ENCODE measurements at regions not wholly inside any gene's neighbourhood (a gene's known extent, or its start where the extent isn't known, plus 50 kb on each side); places are given as distances from the start of the nearest gene placed in this dataset.

DNA sequence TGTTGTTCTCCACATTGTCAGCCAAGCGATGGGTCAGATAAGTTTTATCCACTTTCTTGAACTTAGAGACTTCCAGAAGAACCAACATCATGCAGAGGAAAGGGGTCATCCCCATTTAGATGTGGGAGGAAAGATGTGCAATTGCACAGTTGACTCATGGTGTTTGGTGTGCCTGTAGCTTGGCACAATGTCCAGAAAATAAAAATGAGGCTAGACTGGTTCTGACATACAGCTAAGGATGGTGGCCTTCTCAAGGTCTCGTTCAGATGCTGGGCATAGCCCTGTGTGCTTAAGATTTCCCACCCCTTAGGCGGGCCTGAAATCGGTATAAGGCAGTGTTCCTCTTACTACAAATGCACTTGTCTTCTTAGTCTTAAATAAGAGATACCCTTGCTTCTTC is 101.1 kb downstream of the PCDH7 start:
- no peak for DNase-seq (ENCODE audit: insufficient read length)
- FAIRE-seq, result no peak
- TF ChIP-seq TAF1 (IDR thresholded peaks at IDR 0.05; ENCODE audit: borderline replicate concordance, low read depth, low read length) (no peak), POLR2A (IDR thresholded peaks at IDR 0.05; ENCODE audit: low read depth, low read length) (no peak), POLR2AphosphoS5 (IDR thresholded peaks at IDR 0.05; ENCODE audit: low read depth, low read length) (no peak)

DNA sequence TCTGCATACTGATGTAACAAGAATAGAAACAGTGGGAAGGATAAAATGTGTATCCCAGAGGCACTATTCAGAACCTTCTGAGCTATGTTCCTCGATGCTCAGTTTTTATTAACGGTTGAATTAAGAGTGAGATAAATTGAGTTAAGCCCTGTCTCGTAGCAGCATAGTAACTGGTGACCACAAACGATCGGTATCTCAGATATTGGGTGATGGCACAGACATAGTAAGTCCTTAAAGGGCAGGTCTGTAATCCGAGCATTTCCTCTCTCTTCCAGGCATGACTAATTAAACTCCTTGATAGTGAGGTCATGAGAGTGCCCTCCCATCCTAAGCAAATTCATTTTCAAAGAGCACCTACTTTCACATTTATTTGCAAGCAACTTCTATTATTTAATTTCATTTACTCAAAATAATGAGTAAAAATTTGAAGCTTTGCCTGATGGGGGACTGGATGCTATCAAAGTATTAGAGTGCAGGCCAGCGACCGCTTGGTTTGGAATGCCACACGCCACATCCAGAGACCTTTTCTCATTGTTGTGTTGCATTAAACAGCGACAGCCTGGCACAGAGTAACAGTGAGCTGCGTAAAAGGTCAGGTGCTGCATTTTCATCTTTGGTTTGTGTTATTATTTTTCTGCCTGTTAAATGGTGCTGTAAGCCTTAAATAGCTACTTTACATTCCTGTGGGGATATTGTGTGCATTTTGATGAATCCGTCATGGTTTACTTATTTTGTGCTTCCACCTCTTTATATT is 101.9 kb downstream of the PCDH7 start:
- TF ChIP-seq POLR2A (IDR thresholded peaks at IDR 0.05; ENCODE audit: low read depth, low read length), result no peak
- TF ChIP-seq TAF1 (IDR thresholded peaks at IDR 0.05; ENCODE audit: borderline replicate concordance, low read depth, low read length), result no peak
- TF ChIP-seq POLR2AphosphoS5 (IDR thresholded peaks at IDR 0.05; ENCODE audit: low read depth, low read length), result no peak
- DNase-seq (ENCODE audit: insufficient read length) (no peak), FAIRE-seq (no peak)

DNA sequence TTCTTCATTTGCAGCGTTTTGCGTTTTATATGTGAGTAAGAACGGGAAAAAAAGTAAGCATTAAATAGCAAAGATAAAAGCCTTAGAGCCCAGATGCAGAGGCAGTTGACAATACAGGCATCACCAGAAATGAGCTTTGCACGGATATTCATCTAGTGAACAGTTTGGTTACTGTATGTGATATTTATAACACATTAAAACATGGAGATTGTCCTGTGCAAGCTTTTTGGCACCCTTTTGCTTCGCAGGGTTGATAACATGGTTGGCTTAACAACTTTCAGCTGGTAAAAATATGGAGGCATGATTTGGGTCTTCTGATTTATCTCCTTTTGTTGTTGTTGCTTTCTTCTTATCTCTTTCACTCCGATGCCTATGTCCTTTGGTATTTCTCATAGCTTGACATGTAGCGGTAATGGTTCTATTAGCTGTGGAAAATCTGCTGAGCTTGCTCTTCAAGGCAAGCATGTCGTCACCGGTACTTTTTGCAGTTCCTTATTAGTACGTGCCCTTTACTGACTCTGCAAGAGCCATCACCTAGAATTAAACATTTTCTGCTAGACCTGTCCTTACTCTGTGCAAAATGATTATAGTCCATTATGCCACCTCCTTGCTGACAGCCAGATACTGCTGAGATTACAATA is 102.9 kb downstream of the PCDH7 start:
- no peak for DNase-seq (ENCODE audit: insufficient read length)
- TF ChIP-seq POLR2AphosphoS5 (IDR thresholded peaks at IDR 0.05; ENCODE audit: low read depth, low read length), result no peak
- no peak for FAIRE-seq

DNA sequence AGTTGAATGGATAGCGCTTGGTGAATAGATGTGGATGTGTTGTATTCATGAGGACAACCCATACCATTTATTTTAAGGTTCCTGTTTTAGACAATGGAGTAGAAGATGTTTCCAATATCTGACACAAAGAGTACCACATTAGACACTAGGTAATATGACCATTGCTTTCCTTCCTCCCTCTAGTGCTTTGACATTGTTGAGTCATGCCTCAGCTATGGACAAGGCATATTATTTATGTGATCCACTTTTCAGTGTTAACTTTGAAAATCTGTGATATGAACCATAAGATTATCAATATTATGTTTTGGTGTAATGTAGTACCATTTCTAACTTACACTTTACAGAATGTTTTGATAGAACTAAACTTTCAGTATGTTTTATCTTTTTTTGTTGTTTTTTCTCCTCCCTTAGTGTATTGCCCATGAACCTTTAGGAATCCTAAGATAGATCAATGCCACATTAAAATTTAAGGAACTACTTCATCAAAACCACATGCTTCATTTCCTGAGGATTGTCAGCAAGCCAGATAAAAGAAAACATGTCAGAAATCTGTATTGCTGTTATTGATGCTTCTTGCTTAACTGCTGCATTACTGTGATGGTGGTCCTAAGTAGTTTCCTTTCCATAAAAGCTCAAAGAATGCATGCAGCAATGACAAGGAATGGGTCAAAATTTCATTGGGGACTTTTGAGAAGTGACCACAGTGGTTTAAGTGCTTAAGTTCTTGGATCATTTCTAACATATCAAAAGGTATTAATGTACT is 105.0 kb downstream of the PCDH7 start:
- DNase-seq (ENCODE audit: insufficient read length), result no peak
- TF ChIP-seq POLR2A (IDR thresholded peaks at IDR 0.05; ENCODE audit: low read depth, low read length), result no peak
- TF ChIP-seq POLR2AphosphoS5 (IDR thresholded peaks at IDR 0.05; ENCODE audit: low read depth, low read length), result no peak
- TF ChIP-seq TAF1 (IDR thresholded peaks at IDR 0.05; ENCODE audit: borderline replicate concordance, low read depth, low read length), result no peak
- FAIRE-seq, result no peak

DNA sequence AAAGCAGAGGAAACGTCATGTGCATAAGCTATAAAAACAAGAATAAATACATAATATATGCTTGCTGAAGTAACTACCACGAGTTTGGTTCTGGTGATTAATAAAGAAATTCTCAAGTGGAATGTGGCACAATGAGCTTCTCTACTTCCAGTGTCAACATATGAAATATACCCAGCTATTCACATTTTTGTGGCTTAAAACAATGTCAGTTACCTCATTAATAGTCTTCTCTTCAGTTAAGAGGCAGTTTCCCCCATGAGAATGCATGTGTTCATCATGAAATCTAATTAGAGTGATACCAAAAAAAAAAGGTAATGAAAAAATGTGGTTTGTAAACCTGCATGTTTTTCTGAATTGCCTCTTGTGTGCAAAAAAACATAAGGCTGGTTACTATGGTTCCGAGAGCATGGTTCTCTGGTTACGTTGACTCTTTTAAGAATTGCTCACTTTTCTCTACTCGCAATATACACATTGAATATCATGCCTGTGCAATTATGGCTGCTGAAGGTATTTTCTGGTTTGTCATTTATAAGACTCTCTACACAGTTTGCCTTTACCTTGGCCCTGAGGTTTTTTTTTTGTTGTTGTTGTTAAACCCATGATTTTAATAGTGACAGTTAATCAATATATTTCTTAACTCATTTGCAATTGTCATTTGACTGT is 108.2 kb downstream of the PCDH7 start:
- DNase-seq (ENCODE audit: insufficient read length), result no peak
- TF ChIP-seq POLR2AphosphoS5 (IDR thresholded peaks at IDR 0.05; ENCODE audit: low read depth, low read length) (no peak), POLR2A (IDR thresholded peaks at IDR 0.05; ENCODE audit: low read depth, low read length) (no peak), TAF1 (IDR thresholded peaks at IDR 0.05; ENCODE audit: borderline replicate concordance, low read depth, low read length) (no peak)
- no peak for FAIRE-seq

DNA sequence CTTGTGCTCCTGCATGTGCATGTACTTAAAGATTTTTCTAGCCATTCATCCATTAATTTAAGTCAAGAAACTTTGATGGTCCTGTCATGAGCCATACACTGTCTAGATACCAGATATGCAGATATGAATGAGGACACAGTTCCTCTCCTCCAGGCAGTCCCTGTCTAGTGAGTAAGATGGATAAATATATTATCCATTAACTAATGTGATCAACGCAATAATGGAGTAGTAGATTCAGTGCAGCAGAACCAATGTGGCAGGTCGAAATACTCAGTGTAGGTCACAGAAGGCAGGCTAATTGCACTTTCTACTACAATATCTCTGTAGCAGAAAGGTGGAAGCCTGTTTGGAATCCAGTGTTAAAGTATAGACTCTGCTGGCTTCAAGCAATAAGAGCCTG is 112.5 kb downstream of the PCDH7 start:
- no peak for FAIRE-seq
- no peak for DNase-seq (ENCODE audit: insufficient read length)
- no peak for TF ChIP-seq POLR2AphosphoS5 (IDR thresholded peaks at IDR 0.05; ENCODE audit: low read depth, low read length)
- no peak for TF ChIP-seq POLR2A (IDR thresholded peaks at IDR 0.05; ENCODE audit: low read depth, low read length)
- no peak for TF ChIP-seq TAF1 (IDR thresholded peaks at IDR 0.05; ENCODE audit: borderline replicate concordance, low read depth, low read length)

DNA sequence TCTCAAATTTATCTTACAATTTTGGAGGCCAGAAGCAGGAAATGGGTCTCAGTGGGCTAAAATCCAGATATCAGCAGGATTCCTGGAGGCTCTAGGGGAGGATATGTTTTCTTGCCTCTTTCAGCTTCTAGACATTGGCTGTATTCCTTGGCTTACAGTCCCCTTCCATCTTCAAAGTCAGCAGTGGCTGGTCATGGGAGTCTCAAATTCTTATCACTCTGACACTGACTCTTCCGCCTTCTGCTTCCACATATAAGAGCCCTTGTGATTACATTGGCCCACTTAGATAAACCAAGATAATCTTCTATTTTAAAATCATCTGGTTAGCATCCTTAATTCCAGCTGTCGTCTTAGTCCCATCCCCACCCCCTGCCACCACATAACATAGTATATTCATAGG is 113.0 kb downstream of the PCDH7 start:
- TF ChIP-seq POLR2AphosphoS5 (IDR thresholded peaks at IDR 0.05; ENCODE audit: low read depth, low read length) (no peak), TAF1 (IDR thresholded peaks at IDR 0.05; ENCODE audit: borderline replicate concordance, low read depth, low read length) (no peak)
- FAIRE-seq, result no peak
- no peak for DNase-seq (ENCODE audit: insufficient read length)

DNA sequence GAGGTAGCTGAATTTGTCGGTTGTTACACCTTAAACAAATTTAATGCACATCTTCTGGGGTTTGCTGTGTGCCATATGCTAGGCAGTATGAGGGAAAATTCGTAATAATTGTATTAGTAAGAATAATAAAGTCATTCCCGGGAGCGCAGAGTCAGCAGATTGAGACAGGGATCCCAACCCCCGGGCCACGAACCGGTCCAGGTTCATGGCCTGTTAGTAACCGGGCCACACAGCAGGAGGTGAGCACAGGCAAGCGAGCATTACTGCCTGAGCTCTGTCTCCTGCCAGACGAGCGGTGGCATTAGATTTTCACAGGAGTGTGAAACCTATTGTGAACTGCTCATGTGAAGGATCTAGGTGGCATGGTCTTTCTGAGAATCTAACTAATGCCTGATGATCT is 114.9 kb downstream of the PCDH7 start:
- DNase-seq (ENCODE audit: insufficient read length) (no peak), FAIRE-seq (no peak)
- TF ChIP-seq POLR2AphosphoS5 (IDR thresholded peaks at IDR 0.05; ENCODE audit: low read depth, low read length), result no peak
- TF ChIP-seq TAF1 (IDR thresholded peaks at IDR 0.05; ENCODE audit: borderline replicate concordance, low read depth, low read length), result no peak

DNA sequence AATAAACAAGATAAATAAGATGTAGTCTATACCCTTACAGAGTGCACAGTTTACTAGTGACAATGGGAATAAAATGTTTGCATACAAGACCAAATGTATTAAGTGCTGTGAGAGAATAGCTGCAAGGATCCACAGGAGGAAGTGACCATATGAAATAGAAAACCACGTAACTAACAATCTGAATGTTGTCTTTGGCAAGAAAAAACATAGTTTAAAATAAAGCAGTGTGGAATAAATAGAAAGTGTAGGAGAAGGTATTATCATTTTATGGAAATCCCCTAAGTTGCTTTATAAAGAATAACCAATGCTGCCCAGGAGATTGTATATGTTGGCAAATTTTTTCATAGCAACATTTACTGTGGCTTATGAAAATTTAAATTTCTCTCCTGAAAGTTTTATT is 116.1 kb downstream of the PCDH7 start:
- TF ChIP-seq POLR2AphosphoS5 (IDR thresholded peaks at IDR 0.05; ENCODE audit: low read depth, low read length) (no peak), POLR2A (IDR thresholded peaks at IDR 0.05; ENCODE audit: low read depth, low read length) (no peak), TAF1 (IDR thresholded peaks at IDR 0.05; ENCODE audit: borderline replicate concordance, low read depth, low read length) (no peak)
- DNase-seq (ENCODE audit: insufficient read length), result no peak
- no peak for FAIRE-seq

DNA sequence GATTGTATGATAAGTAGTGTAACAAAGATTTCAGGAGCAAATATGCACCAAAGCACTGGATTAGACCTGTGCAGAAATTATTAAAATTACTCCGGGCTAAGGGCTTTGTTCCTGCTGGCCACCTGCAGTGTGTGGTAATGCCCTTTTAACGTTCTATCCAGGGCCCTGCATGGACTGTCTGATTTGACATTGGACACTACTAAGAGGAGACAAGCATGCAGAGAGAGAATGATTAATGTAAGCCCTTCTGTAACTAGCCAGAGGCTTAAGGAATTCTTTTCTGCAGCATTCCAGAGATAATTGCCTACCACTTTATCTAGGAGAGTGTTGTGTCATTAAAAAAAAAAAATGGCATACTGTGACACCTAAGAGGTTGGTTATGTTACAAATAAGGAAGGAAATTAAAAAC is 117.0 kb downstream of the PCDH7 start:
- DNase-seq (ENCODE audit: insufficient read length), result no peak
- FAIRE-seq, result no peak
- no peak for TF ChIP-seq POLR2A (IDR thresholded peaks at IDR 0.05; ENCODE audit: low read depth, low read length)
- TF ChIP-seq POLR2AphosphoS5 (IDR thresholded peaks at IDR 0.05; ENCODE audit: low read depth, low read length), result no peak
- TF ChIP-seq TAF1 (IDR thresholded peaks at IDR 0.05; ENCODE audit: borderline replicate concordance, low read depth, low read length), result no peak

DNA sequence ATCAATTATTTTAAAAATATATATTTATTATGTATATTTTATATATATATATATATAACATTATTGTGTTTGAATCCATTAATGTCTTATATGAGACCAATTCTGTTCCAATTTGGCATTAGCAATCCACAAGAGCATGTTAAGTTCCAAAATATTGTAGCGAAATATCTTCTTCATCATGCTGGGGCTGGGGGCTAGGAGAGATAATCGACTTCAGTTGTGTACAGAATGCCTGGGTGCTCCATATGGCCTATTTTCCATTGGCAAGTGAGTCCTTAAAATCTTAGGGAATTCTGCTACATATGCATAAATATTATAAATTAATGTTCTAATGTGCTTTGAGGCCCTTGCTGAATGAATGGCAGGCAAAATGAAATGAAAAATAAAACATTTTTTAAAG is 117.7 kb downstream of the PCDH7 start:
- no peak for FAIRE-seq
- no peak for TF ChIP-seq POLR2AphosphoS5 (IDR thresholded peaks at IDR 0.05; ENCODE audit: low read depth, low read length)
- no peak for TF ChIP-seq TAF1 (IDR thresholded peaks at IDR 0.05; ENCODE audit: borderline replicate concordance, low read depth, low read length)
- no peak for TF ChIP-seq POLR2A (IDR thresholded peaks at IDR 0.05; ENCODE audit: low read depth, low read length)
- DNase-seq (ENCODE audit: insufficient read length), result no peak
